Stomach smooth muscle (tissue), 2 donors: ENCODE measurements at regions not wholly inside any gene's neighbourhood (a gene's known extent, or its start where the extent isn't known, plus 50 kb on each side); places are given as distances from the start of the nearest gene placed in this dataset.

Experiments
- H3K27ac ChIP-seq: one replicate; pipeline ENCODE4 v1.7.0; 2013; ENCODE audit warnings: mild to moderate bottlenecking, low read length, inconsistent platforms
- H3K27me3 ChIP-seq, 2 donors: one replicate each; pipeline ENCODE4 v1.7.0; 2013; ENCODE audit warnings: low read length in 2 of 2; ENCODE audit not compliant: insufficient read depth in 2 of 2, control insufficient read depth in 1 of 2
- H3K36me3 ChIP-seq, 2 donors: one replicate each; pipeline ENCODE4 v1.7.0; 2013; ENCODE audit warnings: low read length in 2 of 2; ENCODE audit not compliant: control insufficient read depth in 2 of 2, insufficient read depth in 2 of 2
- H3K4me1 ChIP-seq: one replicate; pipeline ENCODE4 v1.7.0; 2013; ENCODE audit warnings: low read length; ENCODE audit not compliant: control insufficient read depth, insufficient read depth
- H3K4me3 ChIP-seq, 2 donors: one replicate each; pipeline ENCODE4 v1.7.0; 2013; ENCODE audit warnings: low read length in 2 of 2
- H3K9ac ChIP-seq, 2 donors: one replicate each; pipeline ENCODE4 v1.7.0; 2013; ENCODE audit warnings: low read length in 2 of 2, mild to moderate bottlenecking in 1 of 2
- H3K9me3 ChIP-seq, 2 donors: one replicate each; pipeline ENCODE4 v1.7.0; 2013; ENCODE audit warnings: low read length in 2 of 2; ENCODE audit not compliant: control insufficient read depth in 2 of 2
- donor health status: healthy.
- donor health status: Pancreatic carcinoma.

GRCh38 chr1:5664081-5664768 lies 328.0 kb downstream of the NPHP4 start:
- Histone ChIP-seq H3K36me3 (no peaks in the 10 kb centered on the region), H3K4me3 (no peak overlapping the region), H3K9me3 (peaks cover 0 to 3% of the 10 kb centered on the region in 2 donors), H3K27ac (no peak overlapping the region), H3K27me3 (peaks cover 0 to 19% of the 10 kb centered on the region in 2 donors), H3K9ac (no peak overlapping the region), H3K4me1 (no peaks in the 10 kb centered on the region)

- no peaks in the 10 kb centered on the region for H3K36me3 ChIP-seq
- H3K4me1 ChIP-seq, result no peaks in the 10 kb centered on the region
- H3K9ac ChIP-seq, result no peak overlapping the region
- no peak overlapping the region for H3K4me3 ChIP-seq
- H3K9me3 ChIP-seq, result peaks cover 0 to 3% of the 10 kb centered on the region in 2 donors
- peaks cover 0 to 19% of the 10 kb centered on the region in 2 donors for H3K27me3 ChIP-seq
- H3K27ac ChIP-seq, result no peak overlapping the region
Observed at GRCh38 chr1:5662744-5663126, 329.5 kb downstream of the NPHP4 start.

GRCh38 chr1:5662086-5662743 lies 330.0 kb downstream of the NPHP4 start:
- Histone ChIP-seq H3K4me1 (no peaks in the 10 kb centered on the region), H3K36me3 (no peaks in the 10 kb centered on the region), H3K27me3 (peaks cover 0 to 19% of the 10 kb centered on the region in 2 donors), H3K9ac (no peak overlapping the region), H3K9me3 (peaks cover 0 to 3% of the 10 kb centered on the region in 2 donors), H3K4me3 (no peak overlapping the region), H3K27ac (no peak overlapping the region)

- Histone ChIP-seq H3K27me3 (peaks cover 0 to 19% of the 10 kb centered on the region in 2 donors), H3K9me3 (peaks cover 0 to 3% of the 10 kb centered on the region in 2 donors), H3K4me3 (no peak overlapping the region), H3K36me3 (no peaks in the 10 kb centered on the region), H3K9ac (no peak overlapping the region), H3K4me1 (no peaks in the 10 kb centered on the region), H3K27ac (no peak overlapping the region)
Observed at GRCh38 chr1:5661196-5662085, 330.8 kb downstream of the NPHP4 start.

- Histone ChIP-seq H3K9ac (no peak overlapping the region), H3K4me3 (no peak overlapping the region), H3K36me3 (no peaks in the 10 kb centered on the region), H3K27me3 (peaks cover 0 to 16% of the 10 kb centered on the region in 2 donors), H3K27ac (no peak overlapping the region), H3K4me1 (no peaks in the 10 kb centered on the region), H3K9me3 (peaks cover 0 to 3% of the 10 kb centered on the region in 2 donors)
Observed at GRCh38 chr1:5660141-5660935, 331.9 kb downstream of the NPHP4 start.

GRCh38 chr1:5659606-5660005 lies 332.6 kb downstream of the NPHP4 start:
- Histone ChIP-seq H3K36me3 (no peaks in the 10 kb centered on the region), H3K4me1 (no peaks in the 10 kb centered on the region), H3K4me3 (no peak overlapping the region), H3K27ac (no peak overlapping the region), H3K27me3 (peaks cover 0 to 14% of the 10 kb centered on the region in 2 donors), H3K9ac (no peak overlapping the region), H3K9me3 (no peaks in the 10 kb centered on the region)

GRCh38 chr1:5658340-5659316 lies 333.6 kb downstream of the NPHP4 start:
- peaks cover 0 to 12% of the 10 kb centered on the region in 2 donors for H3K27me3 ChIP-seq
- H3K27ac ChIP-seq, result no peak overlapping the region
- no peak overlapping the region for H3K4me3 ChIP-seq
- H3K4me1 ChIP-seq, result no peaks in the 10 kb centered on the region
- H3K9me3 ChIP-seq, result no peaks in the 10 kb centered on the region
- no peak overlapping the region for H3K9ac ChIP-seq
- H3K36me3 ChIP-seq, result no peaks in the 10 kb centered on the region

GRCh38 chr1:5651964-5652821 lies 340.0 kb downstream of the NPHP4 start:
- Histone ChIP-seq H3K27me3 (peaks cover 13 to 30% of the 10 kb centered on the region in 2 donors), H3K36me3 (no peaks in the 10 kb centered on the region), H3K4me1 (no peaks in the 10 kb centered on the region), H3K27ac (no peak overlapping the region), H3K9me3 (no peaks in the 10 kb centered on the region), H3K9ac (no peak overlapping the region), H3K4me3 (no peak overlapping the region)

- Histone ChIP-seq H3K4me1 (no peaks in the 10 kb centered on the region), H3K4me3 (no peak overlapping the region), H3K27me3 (peaks cover 13 to 30% of the 10 kb centered on the region in 2 donors), H3K9me3 (no peaks in the 10 kb centered on the region), H3K36me3 (no peaks in the 10 kb centered on the region), H3K27ac (no peak overlapping the region), H3K9ac (no peak overlapping the region)
Observed at GRCh38 chr1:5651473-5651872, 340.8 kb downstream of the NPHP4 start.
